Right atrium auricular region (tissue), 2 donors: ENCODE measurements at regions not wholly inside any gene's neighbourhood (a gene's known extent, or its start where the extent isn't known, plus 50 kb on each side); places are given as distances from the start of the nearest gene placed in this dataset.

Experiments
- DNase-seq: peaks from one replicate; pipeline ENCODE4 v3.0.0-alpha.2; 2019; ENCODE audit warnings: low spot score
- H3K27ac ChIP-seq, 2 donors: fragments of 200-600 bp; sonication (generic); 1 replicate in 1 of 2; 2 replicates in 1 of 2; pipeline ENCODE4 v1.5.1; 2016 to 2019
- H3K27me3 ChIP-seq, 2 donors: fragments of 200-600 bp; sonication (generic); one replicate each; pipeline versions ENCODE4 v1.5.1 to v1.6.0; 2017 to 2019
- H3K36me3 ChIP-seq: fragments of 200-600 bp; sonication (generic); one replicate; pipeline ENCODE4 v1.5.1; 2016
- H3K4me1 ChIP-seq, 2 donors: fragments of 200-600 bp; sonication (generic); one replicate each; pipeline versions ENCODE4 v1.5.1 to v1.6.0; 2017 to 2019
- H3K4me3 ChIP-seq, 2 donors: fragments of 200-600 bp; sonication (generic); 1 replicate in 1 of 2; 2 replicates in 1 of 2; pipeline ENCODE4 v1.5.1; 2017 to 2019; ENCODE audit warnings: mild to moderate bottlenecking in 1 of 2, moderate library complexity in 1 of 2
- H3K9me3 ChIP-seq, 2 donors: fragments of 200-600 bp; sonication (generic); one replicate each; pipeline ENCODE4 v1.5.1; 2019
- CTCF ChIP-seq, 2 donors: fragments of 200-600 bp; sonication (generic); IDR thresholded peaks; one replicate each; pipeline ENCODE4 v1.5.1; 2019; ENCODE audit warnings: antibody characterized with exemption in 2 of 2

GRCh38 chr2:215691346-215691745 lies 255.5 kb upstream of the FN1 start:
- no peak overlapping the region for H3K27ac ChIP-seq
- H3K27me3 ChIP-seq, result no peaks in the 10 kb centered on the region
- no peaks in the 10 kb centered on the region for H3K9me3 ChIP-seq
- no peak for DNase-seq
- TF ChIP-seq CTCF (IDR thresholded peaks at IDR 0.05), result no peak
- H3K4me1 ChIP-seq, result peaks cover 0 to 5% of the 10 kb centered on the region in 2 donors
- H3K36me3 ChIP-seq, result no peaks in the 10 kb centered on the region
- H3K4me3 ChIP-seq, result no peak overlapping the region

GRCh38 chr2:215687149-215688031 lies 251.5 kb upstream of the FN1 start:
- Histone ChIP-seq H3K27ac (no peak overlapping the region), H3K27me3 (no peaks in the 10 kb centered on the region), H3K4me3 (no peak overlapping the region), H3K9me3 (no peaks in the 10 kb centered on the region), H3K4me1 (no peaks in the 10 kb centered on the region), H3K36me3 (no peaks in the 10 kb centered on the region)
- TF ChIP-seq CTCF (IDR thresholded peaks at IDR 0.05), result no peak
- DNase-seq, result no peak

GRCh38 chr2:215685238-215685990 lies 249.5 kb upstream of the FN1 start:
- H3K9me3 ChIP-seq, result no peaks in the 10 kb centered on the region
- no peak for TF ChIP-seq CTCF (IDR thresholded peaks at IDR 0.05)
- no peak for DNase-seq
- no peak overlapping the region for H3K4me3 ChIP-seq
- H3K36me3 ChIP-seq, result no peaks in the 10 kb centered on the region
- H3K27ac ChIP-seq, result no peak overlapping the region
- H3K27me3 ChIP-seq, result no peaks in the 10 kb centered on the region
- H3K4me1 ChIP-seq, result no peaks in the 10 kb centered on the region

GRCh38 chr2:215684448-215685237 lies 248.8 kb upstream of the FN1 start:
- no peak for TF ChIP-seq CTCF (IDR thresholded peaks at IDR 0.05)
- no peak overlapping the region for H3K27ac ChIP-seq

GRCh38 chr2:215683295-215683694 lies 247.4 kb upstream of the FN1 start:
- Histone ChIP-seq H3K27ac (no peak overlapping the region), H3K36me3 (no peaks in the 10 kb centered on the region), H3K27me3 (no peaks in the 10 kb centered on the region), H3K9me3 (no peaks in the 10 kb centered on the region), H3K4me3 (no peak overlapping the region), H3K4me1 (no peaks in the 10 kb centered on the region)
- no peak for TF ChIP-seq CTCF (IDR thresholded peaks at IDR 0.05)
- no peak for DNase-seq

More at GRCh38 chr2:215684448-215685237, 248.8 kb upstream of the FN1 start:
- Histone ChIP-seq H3K4me3 (no peak overlapping the region), H3K36me3 (no peaks in the 10 kb centered on the region), H3K9me3 (no peaks in the 10 kb centered on the region), H3K27me3 (no peaks in the 10 kb centered on the region), H3K4me1 (no peaks in the 10 kb centered on the region)
- DNase-seq, result no peak
